Body of pancreas (tissue), 4 donors: ENCODE measurements at regions not wholly inside any gene's neighbourhood (a gene's known extent, or its start where the extent isn't known, plus 50 kb on each side); places are given as distances from the start of the nearest gene placed in this dataset.

ENCODE experiments used
- POLR2A ChIP-seq, 3 donors: fragments of 450-650 bp; IDR thresholded peaks; one replicate each; pipeline ENCODE4 v1.6.1; 2016; ENCODE audit warnings: antibody characterized with exemption in 3 of 3, mild to moderate bottlenecking in 2 of 3
- TF ChIP-seq, protein P1 (sequence below), 7 experiments: fragments of 450-650 bp in 4 of 7; fragments of 200-600 bp in 3 of 7; sonication (generic) in 3 of 7; IDR thresholded peaks; one replicate each; pipeline ENCODE4 v1.5.1; 2016 to 2019; ENCODE audit warnings: antibody characterized with exemption in 7 of 7

DNA sequence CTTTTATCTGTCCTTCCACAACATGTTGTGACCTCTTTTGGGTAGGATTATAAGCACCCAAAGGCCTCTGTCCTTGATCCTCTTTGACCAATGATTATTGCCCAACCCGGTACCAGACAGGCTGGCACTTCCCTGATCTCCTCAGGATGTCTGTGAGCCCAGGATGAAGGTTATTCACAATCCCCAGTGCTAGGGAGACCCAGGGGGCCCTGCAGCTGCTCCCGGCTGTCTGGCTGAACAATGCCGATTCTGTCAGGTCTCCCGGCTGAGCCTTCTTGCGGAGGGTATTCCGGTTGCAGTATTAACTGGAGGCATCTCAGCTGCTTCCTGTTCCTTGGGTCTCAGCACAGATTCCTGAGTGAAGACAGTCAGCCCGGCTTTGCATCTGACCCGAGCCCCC lies 71.2 kb upstream of the CDON start:
- TF ChIP-seq, protein P1, sequence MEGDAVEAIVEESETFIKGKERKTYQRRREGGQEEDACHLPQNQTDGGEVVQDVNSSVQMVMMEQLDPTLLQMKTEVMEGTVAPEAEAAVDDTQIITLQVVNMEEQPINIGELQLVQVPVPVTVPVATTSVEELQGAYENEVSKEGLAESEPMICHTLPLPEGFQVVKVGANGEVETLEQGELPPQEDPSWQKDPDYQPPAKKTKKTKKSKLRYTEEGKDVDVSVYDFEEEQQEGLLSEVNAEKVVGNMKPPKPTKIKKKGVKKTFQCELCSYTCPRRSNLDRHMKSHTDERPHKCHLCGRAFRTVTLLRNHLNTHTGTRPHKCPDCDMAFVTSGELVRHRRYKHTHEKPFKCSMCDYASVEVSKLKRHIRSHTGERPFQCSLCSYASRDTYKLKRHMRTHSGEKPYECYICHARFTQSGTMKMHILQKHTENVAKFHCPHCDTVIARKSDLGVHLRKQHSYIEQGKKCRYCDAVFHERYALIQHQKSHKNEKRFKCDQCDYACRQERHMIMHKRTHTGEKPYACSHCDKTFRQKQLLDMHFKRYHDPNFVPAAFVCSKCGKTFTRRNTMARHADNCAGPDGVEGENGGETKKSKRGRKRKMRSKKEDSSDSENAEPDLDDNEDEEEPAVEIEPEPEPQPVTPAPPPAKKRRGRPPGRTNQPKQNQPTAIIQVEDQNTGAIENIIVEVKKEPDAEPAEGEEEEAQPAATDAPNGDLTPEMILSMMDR (IDR thresholded peaks at IDR 0.05): no peak
- no peak for TF ChIP-seq POLR2A (IDR thresholded peaks at IDR 0.05)
